ENCODE measurements at regions not wholly inside any gene's neighbourhood (a gene's known extent, or its start where the extent isn't known, plus 50 kb on each side); places are given as distances from the start of the nearest gene placed in this dataset.
"Not testable (repeated sequence)": the region's sequence is repeated elsewhere in the genome, so short reads cannot be mapped to it uniquely, and the experiment has no call there.

DNA sequence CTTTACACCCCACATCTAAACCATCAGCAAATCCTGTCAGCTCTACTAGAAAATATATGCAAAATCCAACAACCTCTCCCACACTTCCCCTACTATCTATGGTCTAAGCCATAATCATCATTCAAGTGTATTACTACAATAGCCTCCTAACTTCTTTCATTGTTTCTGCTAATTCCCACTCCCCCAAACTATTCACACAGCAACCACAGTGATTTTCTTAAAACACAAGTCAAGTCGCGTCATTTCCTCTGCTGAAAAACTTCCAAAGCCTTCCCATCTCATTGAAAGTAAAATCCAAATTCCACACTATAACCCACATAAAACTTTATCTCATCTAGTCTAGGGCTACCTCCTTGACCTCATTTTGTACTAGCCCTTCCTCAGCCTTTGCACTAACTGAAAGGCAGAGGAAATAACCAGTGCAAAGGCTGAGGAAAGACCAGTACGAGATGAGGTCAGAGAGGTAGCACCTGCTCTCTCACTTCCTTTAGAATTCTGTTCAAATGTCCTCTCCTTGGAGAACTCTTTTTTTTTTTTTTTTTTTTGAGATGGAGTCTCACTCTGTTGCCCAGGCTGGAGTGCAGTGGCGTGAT, 65.5 kb upstream of the MDM1 start:
- DNase-seq, result no peak
- H3K4me1 ChIP-seq, result peaks cover 0 to 3% (median 0%) of the 10 kb centered on the region in 3 donors
- H3K9me3 ChIP-seq, result no peaks in the 10 kb centered on the region
- WGBS, 2 donors, result 82 to 89% methylated on average over 4 of the region's 4 CpGs
- no peaks in the 10 kb centered on the region for H3K27me3 ChIP-seq
- H3K36me3 ChIP-seq, result no peaks in the 10 kb centered on the region
- intact Hi-C loops (cut with DNase I), result no loop called here
- no peak overlapping the region for H3K27ac ChIP-seq
- H3K4me3 ChIP-seq, result no peak overlapping the region
- TF ChIP-seq POLR2A (IDR thresholded peaks at IDR 0.05), result no peak
- TF ChIP-seq, protein P1, sequence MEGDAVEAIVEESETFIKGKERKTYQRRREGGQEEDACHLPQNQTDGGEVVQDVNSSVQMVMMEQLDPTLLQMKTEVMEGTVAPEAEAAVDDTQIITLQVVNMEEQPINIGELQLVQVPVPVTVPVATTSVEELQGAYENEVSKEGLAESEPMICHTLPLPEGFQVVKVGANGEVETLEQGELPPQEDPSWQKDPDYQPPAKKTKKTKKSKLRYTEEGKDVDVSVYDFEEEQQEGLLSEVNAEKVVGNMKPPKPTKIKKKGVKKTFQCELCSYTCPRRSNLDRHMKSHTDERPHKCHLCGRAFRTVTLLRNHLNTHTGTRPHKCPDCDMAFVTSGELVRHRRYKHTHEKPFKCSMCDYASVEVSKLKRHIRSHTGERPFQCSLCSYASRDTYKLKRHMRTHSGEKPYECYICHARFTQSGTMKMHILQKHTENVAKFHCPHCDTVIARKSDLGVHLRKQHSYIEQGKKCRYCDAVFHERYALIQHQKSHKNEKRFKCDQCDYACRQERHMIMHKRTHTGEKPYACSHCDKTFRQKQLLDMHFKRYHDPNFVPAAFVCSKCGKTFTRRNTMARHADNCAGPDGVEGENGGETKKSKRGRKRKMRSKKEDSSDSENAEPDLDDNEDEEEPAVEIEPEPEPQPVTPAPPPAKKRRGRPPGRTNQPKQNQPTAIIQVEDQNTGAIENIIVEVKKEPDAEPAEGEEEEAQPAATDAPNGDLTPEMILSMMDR (IDR thresholded peaks at IDR 0.05), result no peak

DNA sequence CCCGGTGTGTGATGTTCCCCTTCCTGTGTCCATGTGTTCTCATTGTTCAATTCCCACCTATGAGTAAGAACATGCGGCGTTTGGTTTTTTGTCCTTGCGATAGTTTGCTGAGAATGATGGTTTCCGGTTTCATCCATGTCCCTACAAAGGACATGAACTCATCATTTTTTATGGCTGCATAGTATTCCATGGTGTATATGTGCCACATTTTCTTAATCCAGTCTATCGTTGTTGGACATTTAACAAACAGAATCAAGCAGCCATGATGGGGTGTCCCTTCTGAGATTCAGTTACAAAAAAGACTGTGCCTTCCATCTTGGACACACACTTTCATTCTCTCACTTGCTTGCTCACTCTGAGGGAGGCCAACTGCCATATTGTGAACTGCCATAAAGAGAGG, 66.5 kb upstream of the MDM1 start:
- H3K9me3 ChIP-seq; H3K4me1 ChIP-seq; H3K27ac ChIP-seq; H3K27me3 ChIP-seq; DNase-seq; H3K36me3 ChIP-seq; intact Hi-C loops (cut with DNase I); H3K4me3 ChIP-seq: not testable (repeated sequence)
- 73 to 100% methylated on average over 1 to 2 of the region's 6 CpGs for WGBS, 2 donors

DNA sequence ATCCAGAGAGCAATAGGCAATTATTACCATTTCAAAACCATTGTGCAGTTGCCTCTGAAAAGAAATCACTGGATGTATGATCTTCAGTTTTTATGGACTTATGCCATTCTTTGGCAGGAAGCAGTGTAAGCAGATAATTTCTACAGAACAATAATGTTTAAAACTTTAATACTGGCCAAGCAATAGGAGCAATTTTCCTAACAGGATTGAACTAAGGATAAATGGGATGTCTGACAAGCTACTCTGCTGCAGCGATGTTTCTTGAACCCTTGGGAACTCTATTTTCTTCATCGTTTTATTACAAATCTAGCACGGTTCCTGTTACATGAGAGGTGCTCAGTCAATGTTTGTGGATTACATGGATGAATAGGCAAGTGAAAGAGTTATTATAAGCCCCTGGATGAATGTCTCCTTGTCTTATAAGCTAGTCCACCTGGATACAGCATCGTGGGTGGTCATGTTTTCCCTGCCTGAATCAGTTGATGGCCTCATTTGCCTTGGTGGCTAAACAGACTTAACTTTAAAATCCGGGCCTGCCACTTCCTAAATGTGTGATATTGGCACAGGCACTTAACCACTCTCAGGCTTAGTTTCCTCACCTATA, 68.2 kb upstream of the MDM1 start:
- TF ChIP-seq, protein P1 (IDR thresholded peaks at IDR 0.05), result no peak
- TF ChIP-seq POLR2A (IDR thresholded peaks at IDR 0.05), result no peak
- no peaks in the 10 kb centered on the region for H3K27me3 ChIP-seq
- DNase-seq, result no peak
- no peak overlapping the region for H3K4me3 ChIP-seq
- intact Hi-C loops (cut with DNase I), result no loop called here
- no peaks in the 10 kb centered on the region for H3K36me3 ChIP-seq
- no peaks in the 10 kb centered on the region for H3K9me3 ChIP-seq
- peaks cover 0 to 11% (median 5%) of the 10 kb centered on the region in 3 donors for H3K4me1 ChIP-seq
- WGBS, 2 donors, result 48 to 66% methylated on average over 5 of the region's 5 CpGs
- H3K27ac ChIP-seq, result no peak overlapping the region

DNA sequence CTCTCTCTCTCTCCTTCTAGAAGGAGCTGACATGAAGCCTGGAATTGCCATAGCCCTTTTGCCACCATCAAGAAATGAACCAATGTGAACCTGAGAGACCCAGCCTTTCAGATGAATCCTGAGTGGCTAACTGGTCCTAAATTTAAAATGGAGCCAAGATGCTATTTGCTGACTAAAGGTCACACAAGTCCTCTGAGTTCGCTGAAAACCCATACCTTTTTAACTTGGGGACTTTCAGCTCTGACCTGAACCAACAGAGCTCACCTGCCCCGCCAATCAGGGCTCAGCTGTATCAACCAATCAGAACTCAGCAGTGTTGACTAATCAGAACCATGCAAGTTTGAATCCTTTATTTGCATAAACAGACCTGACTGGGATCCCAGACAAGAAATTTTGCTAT, 70.3 kb upstream of the MDM1 start:
- Histone ChIP-seq H3K9me3 (no peaks in the 10 kb centered on the region), H3K27ac (no peak overlapping the region), H3K4me3 (no peak overlapping the region), H3K36me3 (no peaks in the 10 kb centered on the region), H3K27me3 (no peaks in the 10 kb centered on the region), H3K4me1 (peaks cover 5 to 28% (median 23%) of the 10 kb centered on the region in 3 donors)
- TF ChIP-seq POLR2A (IDR thresholded peaks at IDR 0.05), result no peak
- TF ChIP-seq, protein P1 (IDR thresholded peaks at IDR 0.05), result no peak
- intact Hi-C loops (cut with DNase I), result no loop called here
- WGBS, 2 donors, result 94% methylated on average over 2 of the region's 2 CpGs
- no peak for DNase-seq

DNA sequence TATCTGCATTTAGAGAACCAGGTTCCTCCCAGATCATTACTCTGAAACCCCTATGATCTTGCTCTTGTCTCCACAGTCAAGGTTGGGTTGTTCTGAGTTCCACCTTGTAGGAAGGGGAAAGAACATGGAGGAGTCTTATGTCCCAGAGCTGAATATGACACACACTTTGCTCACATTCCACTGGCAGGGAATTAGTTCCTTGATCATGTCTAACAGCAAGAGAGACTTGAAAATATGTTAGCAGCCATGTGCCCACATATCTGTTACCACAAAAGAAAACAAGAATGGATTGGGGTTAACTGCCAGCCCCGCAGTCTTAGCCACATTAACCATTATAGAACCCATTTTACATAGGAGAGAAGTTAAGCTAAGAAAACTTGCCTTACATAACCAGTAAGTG, 71.1 kb upstream of the MDM1 start:
- no peak for DNase-seq
- Histone ChIP-seq H3K9me3 (no peaks in the 10 kb centered on the region), H3K27ac (no peak overlapping the region), H3K4me1 (peaks cover 5 to 28% (median 23%) of the 10 kb centered on the region in 3 donors), H3K36me3 (no peaks in the 10 kb centered on the region), H3K27me3 (no peaks in the 10 kb centered on the region), H3K4me3 (no peak overlapping the region)
- intact Hi-C loops (cut with DNase I), result no loop called here
- TF ChIP-seq, protein P1 (IDR thresholded peaks at IDR 0.05), result no peak
- TF ChIP-seq POLR2A (IDR thresholded peaks at IDR 0.05), result no peak
- WGBS, 2 donors, result 60% methylated on average over 1 of the region's 1 CpG

DNA sequence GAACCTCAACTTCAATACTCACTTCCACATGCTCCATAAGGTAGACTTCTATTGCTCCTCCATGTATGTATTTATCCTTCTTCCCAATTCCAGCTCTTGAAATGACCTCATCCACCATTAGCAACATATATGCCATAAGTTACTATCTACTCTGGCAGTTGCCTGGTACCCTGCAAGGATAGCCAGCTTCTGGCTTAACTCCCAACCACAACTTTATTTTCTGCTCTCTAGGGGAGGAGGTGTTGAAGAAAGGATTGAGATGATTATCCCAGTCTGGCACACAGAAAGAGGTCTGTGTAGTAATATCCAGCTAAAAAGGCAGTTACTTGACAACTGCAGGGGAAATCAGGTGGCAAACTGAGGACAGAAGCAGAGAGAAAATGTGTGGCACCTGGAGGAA, 71.5 kb upstream of the MDM1 start:
- intact Hi-C loops (cut with DNase I), result no loop called here
- Histone ChIP-seq H3K27me3 (no peaks in the 10 kb centered on the region), H3K4me3 (no peak overlapping the region), H3K9me3 (no peaks in the 10 kb centered on the region), H3K36me3 (no peaks in the 10 kb centered on the region), H3K4me1 (peaks cover 5 to 28% (median 23%) of the 10 kb centered on the region in 3 donors), H3K27ac (no peak overlapping the region)
- TF ChIP-seq, protein P1 (IDR thresholded peaks at IDR 0.05), result no peak
- TF ChIP-seq POLR2A (IDR thresholded peaks at IDR 0.05), result no peak
- DNase-seq, result no peak
